H1 (cell line): ENCODE measurements at regions not wholly inside any gene's neighbourhood (a gene's known extent, or its start where the extent isn't known, plus 50 kb on each side); places are given as distances from the start of the nearest gene placed in this dataset.

Experiments
- GTF2F1 ChIP-seq: IDR thresholded peaks from 2 replicates; pipeline ENCODE4 v1.6.1; 2012; ENCODE audit warnings: low read depth, low read length, improper control_type of control experiment, borderline replicate concordance
- HDAC6 ChIP-seq: IDR thresholded peaks from one replicate; pipeline ENCODE4 v1.7.1; 2012; ENCODE audit warnings: low read depth, mild to moderate bottlenecking, inconsistent platforms, low read length, moderate library complexity

DNA sequence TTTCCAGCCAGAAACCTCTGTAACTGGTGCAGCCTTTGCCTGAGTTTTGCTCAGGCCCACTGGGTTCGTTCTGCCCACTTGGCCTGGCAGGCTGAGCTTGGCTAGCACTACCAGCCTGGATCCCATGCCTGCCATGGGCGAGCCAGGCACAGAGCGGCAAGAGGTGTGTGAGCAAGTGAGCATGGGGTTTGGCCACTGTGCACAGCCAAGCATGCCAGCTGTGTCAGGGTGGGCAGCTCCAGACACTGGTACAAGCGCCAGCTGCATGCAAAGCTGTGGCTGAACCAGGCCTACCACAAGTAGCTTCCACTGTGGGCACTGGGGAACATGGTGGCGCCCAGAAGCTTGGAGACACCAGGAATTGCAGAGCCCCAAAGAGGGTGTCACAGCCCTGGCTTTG lies 56.3 kb upstream of the LDAH start:
- no peak for TF ChIP-seq HDAC6
- TF ChIP-seq GTF2F1, result no peak
